Rectal smooth muscle tissue (tissue), 1 donor: ENCODE measurements at regions not wholly inside any gene's neighbourhood (a gene's known extent, or its start where the extent isn't known, plus 50 kb on each side); places are given as distances from the start of the nearest gene placed in this dataset.

Source experiments
- H3K27ac ChIP-seq: one replicate; pipeline ENCODE4 v1.7.0; 2013; ENCODE audit warnings: low read depth, low read length, inconsistent platforms
- H3K27me3 ChIP-seq: one replicate; pipeline ENCODE4 v1.7.0; 2013; ENCODE audit warnings: low read length; ENCODE audit not compliant: control insufficient read depth, insufficient read depth
- H3K36me3 ChIP-seq: one replicate; pipeline ENCODE4 v1.7.0; 2013; ENCODE audit warnings: low read length; ENCODE audit not compliant: control insufficient read depth, insufficient read depth
- H3K4me1 ChIP-seq: one replicate; pipeline ENCODE4 v1.7.0; 2013; ENCODE audit warnings: low read length; ENCODE audit not compliant: control insufficient read depth, insufficient read depth
- H3K4me3 ChIP-seq: one replicate; pipeline ENCODE4 v1.7.0; 2013; ENCODE audit warnings: low read length
- H3K9ac ChIP-seq: one replicate; pipeline ENCODE4 v1.7.0; 2013; ENCODE audit warnings: low read length

GRCh38 chr1:199057322-199057721 is 418.5 kb downstream of the PTPRC start:
- Histone ChIP-seq H3K4me1 (no peaks in the 10 kb centered on the region), H3K4me3 (no peak overlapping the region), H3K36me3 (no peaks in the 10 kb centered on the region), H3K27me3 (no peaks in the 10 kb centered on the region), H3K27ac (no peak overlapping the region), H3K9ac (no peak overlapping the region)

- Histone ChIP-seq H3K27ac (no peak overlapping the region), H3K9ac (no peak overlapping the region), H3K4me3 (no peak overlapping the region), H3K4me1 (no peaks in the 10 kb centered on the region), H3K27me3 (no peaks in the 10 kb centered on the region), H3K36me3 (no peaks in the 10 kb centered on the region)
Measured at GRCh38 chr1:199058281-199058680, 419.4 kb downstream of the PTPRC start.

- Histone ChIP-seq H3K9ac (no peak overlapping the region), H3K4me3 (no peak overlapping the region), H3K27me3 (no peaks in the 10 kb centered on the region), H3K36me3 (no peaks in the 10 kb centered on the region), H3K4me1 (no peaks in the 10 kb centered on the region), H3K27ac (no peak overlapping the region)
Measured at GRCh38 chr1:199064971-199065370, 426.1 kb downstream of the PTPRC start.

GRCh38 chr1:199067483-199067882 is 428.6 kb downstream of the PTPRC start:
- Histone ChIP-seq H3K9ac (no peak overlapping the region), H3K27me3 (no peaks in the 10 kb centered on the region), H3K36me3 (no peaks in the 10 kb centered on the region), H3K4me3 (no peak overlapping the region), H3K4me1 (no peaks in the 10 kb centered on the region), H3K27ac (no peak overlapping the region)

- Histone ChIP-seq H3K4me1 (no peaks in the 10 kb centered on the region), H3K9ac (no peak overlapping the region), H3K36me3 (no peaks in the 10 kb centered on the region), H3K27me3 (no peaks in the 10 kb centered on the region), H3K27ac (no peak overlapping the region), H3K4me3 (no peak overlapping the region)
Measured at GRCh38 chr1:199071080-199071479, 432.2 kb downstream of the PTPRC start.

GRCh38 chr1:199073166-199073565 is 434.3 kb downstream of the PTPRC start:
- no peak overlapping the region for H3K27ac ChIP-seq
- H3K9ac ChIP-seq: no peak overlapping the region
- no peaks in the 10 kb centered on the region for H3K27me3 ChIP-seq
- H3K4me1 ChIP-seq: no peaks in the 10 kb centered on the region
- no peaks in the 10 kb centered on the region for H3K36me3 ChIP-seq
- no peak overlapping the region for H3K4me3 ChIP-seq

GRCh38 chr1:199075792-199076191 is 437.0 kb downstream of the PTPRC start:
- H3K9ac ChIP-seq: no peak overlapping the region
- no peaks in the 10 kb centered on the region for H3K4me1 ChIP-seq
- no peak overlapping the region for H3K4me3 ChIP-seq
- H3K36me3 ChIP-seq: no peaks in the 10 kb centered on the region
- H3K27ac ChIP-seq: no peak overlapping the region
- no peaks in the 10 kb centered on the region for H3K27me3 ChIP-seq

- Histone ChIP-seq H3K27ac (no peak overlapping the region), H3K9ac (no peak overlapping the region), H3K4me1 (no peaks in the 10 kb centered on the region), H3K27me3 (no peaks in the 10 kb centered on the region), H3K36me3 (no peaks in the 10 kb centered on the region), H3K4me3 (no peak overlapping the region)
Measured at GRCh38 chr1:199079994-199080393, 441.2 kb downstream of the PTPRC start.

- no peak overlapping the region for H3K27ac ChIP-seq
- no peak overlapping the region for H3K4me3 ChIP-seq
- no peak overlapping the region for H3K9ac ChIP-seq
- no peaks in the 10 kb centered on the region for H3K27me3 ChIP-seq
- H3K36me3 ChIP-seq: no peaks in the 10 kb centered on the region
- H3K4me1 ChIP-seq: no peaks in the 10 kb centered on the region
Measured at GRCh38 chr1:199081739-199082138, 442.9 kb downstream of the PTPRC start.

GRCh38 chr1:199082778-199083389 is 444.0 kb downstream of the PTPRC start:
- H3K27ac ChIP-seq: no peak overlapping the region

GRCh38 chr1:199083680-199084079 is 444.8 kb downstream of the PTPRC start:
- no peaks in the 10 kb centered on the region for H3K27me3 ChIP-seq
- H3K4me1 ChIP-seq: no peaks in the 10 kb centered on the region
- H3K27ac ChIP-seq: no peak overlapping the region

More at GRCh38 chr1:199082778-199083389, 444.0 kb downstream of the PTPRC start:
- Histone ChIP-seq H3K27me3 (no peaks in the 10 kb centered on the region), H3K9ac (no peak overlapping the region), H3K4me3 (no peak overlapping the region), H3K4me1 (no peaks in the 10 kb centered on the region), H3K36me3 (no peaks in the 10 kb centered on the region)

GRCh38 chr1:199084293-199084692 is 445.5 kb downstream of the PTPRC start:
- H3K36me3 ChIP-seq: no peaks in the 10 kb centered on the region
- no peak overlapping the region for H3K27ac ChIP-seq
- no peak overlapping the region for H3K4me3 ChIP-seq
- H3K27me3 ChIP-seq: no peaks in the 10 kb centered on the region
- no peaks in the 10 kb centered on the region for H3K4me1 ChIP-seq
- no peak overlapping the region for H3K9ac ChIP-seq

More at GRCh38 chr1:199083680-199084079, 444.8 kb downstream of the PTPRC start:
- Histone ChIP-seq H3K9ac (no peak overlapping the region), H3K36me3 (no peaks in the 10 kb centered on the region), H3K4me3 (no peak overlapping the region)

- no peaks in the 10 kb centered on the region for H3K36me3 ChIP-seq
- no peaks in the 10 kb centered on the region for H3K27me3 ChIP-seq
- H3K9ac ChIP-seq: no peak overlapping the region
- no peak overlapping the region for H3K27ac ChIP-seq
- no peaks in the 10 kb centered on the region for H3K4me1 ChIP-seq
- H3K4me3 ChIP-seq: no peak overlapping the region
Measured at GRCh38 chr1:199085903-199086302, 447.1 kb downstream of the PTPRC start.
